ENCODE measurements at regions not wholly inside any gene's neighbourhood (a gene's known extent, or its start where the extent isn't known, plus 50 kb on each side); places are given as distances from the start of the nearest gene placed in this dataset.
"Not testable (repeated sequence)": the region's sequence is repeated elsewhere in the genome, so short reads cannot be mapped to it uniquely, and the experiment has no call there.

GRCh38 chr7:114364151-114364550 lies 50.5 kb upstream of the FOXP2 start:
- FAIRE-seq, result no peak

GRCh38 chr7:114363292-114363691 lies 51.3 kb upstream of the FOXP2 start:
- no peak for FAIRE-seq

GRCh38 chr7:114358911-114359310 lies 55.7 kb upstream of the FOXP2 start:
- no peak for FAIRE-seq

- peak; percentile 88 for FAIRE-seq
Measured at GRCh38 chr7:114356133-114356532, 58.5 kb upstream of the FOXP2 start.

GRCh38 chr7:114354306-114354705 lies 60.3 kb upstream of the FOXP2 start:
- FAIRE-seq, result no peak

DNA sequence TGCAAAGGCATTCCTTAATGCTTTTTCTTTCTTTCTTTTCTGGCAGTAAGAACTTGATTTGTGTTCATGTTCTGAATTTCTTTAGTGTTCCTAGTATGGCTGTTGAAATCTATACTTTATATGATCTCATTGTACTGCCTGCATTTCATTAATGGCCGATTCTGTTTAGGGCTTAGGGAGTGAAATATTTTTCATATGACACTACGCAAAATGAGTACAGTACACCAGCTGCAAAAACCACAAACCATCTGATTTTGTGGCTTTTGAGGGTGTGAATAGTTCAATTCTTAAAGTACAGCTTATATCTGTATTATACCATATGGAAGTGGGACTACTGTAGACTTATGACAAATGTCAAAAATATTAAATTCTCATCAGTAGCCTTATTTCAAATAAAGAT lies 69.1 kb upstream of the FOXP2 start:
- no peak for FAIRE-seq

DNA sequence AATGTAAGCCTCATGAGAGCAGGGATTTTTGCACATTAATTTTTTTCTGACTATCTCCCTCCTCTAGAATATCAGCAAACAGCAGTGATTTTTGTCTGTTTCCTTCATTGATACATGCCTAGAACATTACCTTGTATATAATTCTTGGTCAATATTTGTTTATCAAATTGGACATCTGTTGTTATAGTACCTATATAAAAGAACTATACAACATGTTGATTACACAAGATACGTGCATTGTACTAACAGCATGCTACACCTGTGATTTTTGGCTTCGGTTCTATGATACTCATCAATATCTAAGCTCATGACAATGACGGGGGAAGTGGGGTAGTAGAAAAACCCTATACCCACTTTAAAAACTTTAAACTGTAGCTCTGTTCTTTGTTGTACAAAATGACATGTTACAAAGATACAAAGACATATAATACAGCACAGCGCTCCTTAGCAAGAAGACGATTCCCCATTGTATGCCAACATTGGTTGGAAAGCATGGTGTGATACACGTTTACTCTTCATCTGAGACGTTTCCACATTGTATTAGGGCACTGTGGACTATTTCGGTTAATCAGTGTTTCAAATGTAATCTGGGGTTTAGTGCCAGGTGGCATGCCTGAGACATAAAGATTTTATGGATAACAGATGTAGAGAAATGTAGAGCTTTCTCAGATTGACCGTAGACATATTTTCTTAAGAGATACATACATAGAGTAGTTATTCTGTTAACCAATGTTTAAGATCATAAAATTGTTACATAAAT lies 70.5 kb upstream of the FOXP2 start:
- FAIRE-seq, result no peak

DNA sequence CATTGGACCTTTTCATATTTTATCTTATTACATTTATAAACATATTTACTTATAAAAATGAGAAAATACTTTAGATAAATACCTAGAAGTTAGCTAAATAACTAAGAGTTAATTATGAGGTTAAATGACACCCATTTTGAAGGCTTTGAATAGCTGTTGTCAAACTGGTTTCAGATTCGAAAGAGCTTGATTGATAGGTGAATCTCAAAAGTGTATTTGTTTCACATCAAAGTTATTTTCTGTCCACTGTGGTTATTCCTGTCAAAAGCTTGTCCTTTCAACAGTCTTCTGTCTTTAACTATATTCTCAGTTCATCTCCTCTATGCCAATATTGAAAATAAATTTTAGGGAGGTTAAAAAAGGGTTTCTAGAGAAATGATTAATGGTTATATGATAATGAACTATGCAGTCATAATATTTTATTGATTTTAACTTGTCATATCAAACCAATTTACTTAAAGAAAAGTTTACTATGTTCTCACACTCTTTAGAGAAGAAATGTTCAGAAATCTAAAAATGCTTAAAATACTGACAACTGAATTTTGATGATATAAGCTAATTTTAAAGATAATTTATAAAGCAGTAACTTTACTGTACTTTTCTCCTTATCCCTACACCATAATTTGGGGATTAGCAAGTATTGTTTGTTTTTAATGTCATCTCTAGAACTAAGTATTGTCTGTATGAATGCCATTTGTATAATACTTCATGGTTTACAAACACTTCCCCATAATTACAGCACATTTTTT lies 72.0 kb upstream of the FOXP2 start:
- peak; percentile 21 for FAIRE-seq

DNA sequence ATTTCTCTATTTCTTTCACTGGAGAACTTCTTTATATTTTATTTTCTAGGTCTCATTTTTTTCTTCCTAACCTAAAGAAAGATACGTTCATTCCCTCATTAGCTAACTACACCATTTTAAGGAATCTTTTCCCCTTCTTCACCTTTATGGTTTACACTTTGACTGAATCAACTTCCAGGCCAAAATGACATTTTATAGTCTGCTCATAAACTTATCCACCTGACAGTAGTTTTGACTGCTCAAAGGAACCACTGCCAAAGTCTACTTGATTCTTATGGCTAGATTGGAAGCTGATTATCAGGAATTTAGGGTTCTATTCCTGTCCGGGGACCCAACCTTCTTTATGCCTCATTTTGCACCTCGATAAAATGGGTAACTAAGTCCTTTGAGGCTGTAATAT lies 73.0 kb upstream of the FOXP2 start:
- FAIRE-seq, result no peak

DNA sequence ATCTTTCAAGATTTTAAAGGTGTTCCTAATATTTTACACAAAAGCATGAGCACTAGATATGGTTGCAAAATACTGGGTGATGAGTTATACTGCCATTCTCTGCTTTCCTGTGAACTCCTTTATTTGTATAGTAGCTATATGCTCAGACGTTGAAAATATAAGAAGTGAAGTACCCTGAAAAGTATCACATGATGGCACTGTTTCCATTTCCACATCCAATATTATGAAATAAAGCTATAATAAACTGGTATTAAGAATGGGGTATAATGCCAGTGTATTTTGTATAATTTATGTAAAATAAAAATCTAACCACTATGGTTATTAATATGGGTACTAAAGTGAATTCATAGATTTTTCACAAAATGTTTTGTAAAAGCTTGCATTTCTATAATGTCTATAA lies 79.6 kb upstream of the FOXP2 start:
- FAIRE-seq, result peak; percentile 38

DNA sequence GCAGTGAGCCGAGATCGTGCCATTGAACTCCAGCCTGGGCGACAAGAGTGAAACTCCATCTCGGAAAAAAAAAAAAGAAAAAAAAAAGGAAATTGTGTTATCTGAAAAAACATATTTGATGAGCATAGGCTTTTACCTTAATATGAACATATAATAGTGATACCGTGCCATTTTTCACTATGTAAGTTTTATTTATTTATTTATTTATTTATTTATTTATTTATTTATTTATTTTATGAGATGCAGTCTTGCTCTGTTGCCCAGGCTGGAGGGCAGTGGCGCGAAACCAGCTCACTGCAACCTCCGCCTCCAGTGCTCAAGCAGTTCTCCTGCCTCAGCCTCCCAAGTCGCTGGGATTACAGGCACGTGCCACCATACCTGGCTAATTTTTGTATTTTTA lies 85.2 kb upstream of the FOXP2 start:
- not testable (repeated sequence) for FAIRE-seq

DNA sequence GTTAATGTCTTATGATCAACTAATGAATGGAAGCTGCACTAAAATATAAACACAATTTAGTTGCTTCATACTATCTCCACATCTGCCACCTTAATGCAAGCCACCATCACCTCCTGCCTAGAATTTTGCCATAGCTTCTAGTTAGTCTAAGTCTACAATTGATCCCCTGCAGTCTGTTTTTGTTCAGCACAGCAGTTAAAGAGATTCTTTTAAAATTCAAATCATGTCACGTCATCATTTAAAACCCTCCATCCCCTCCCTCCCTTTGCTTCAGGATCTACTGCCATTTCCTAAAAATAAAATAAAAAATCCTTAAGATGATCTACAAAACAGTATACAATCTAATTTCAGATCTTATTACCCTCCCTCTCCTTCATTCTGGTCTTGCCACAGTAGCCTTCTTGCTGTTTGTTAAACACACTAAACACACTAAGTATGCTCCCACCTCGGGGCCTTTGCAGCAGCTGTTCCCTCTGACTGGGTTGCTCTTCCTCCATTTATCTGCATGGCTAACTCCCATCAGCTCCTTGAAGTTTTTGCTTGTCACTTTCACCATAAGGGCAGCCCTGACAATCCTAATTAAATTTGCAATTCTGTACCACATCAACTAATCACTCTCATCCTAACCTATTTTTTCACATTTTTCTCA lies 97.0 kb upstream of the FOXP2 start:
- FAIRE-seq, result no peak

- FAIRE-seq, result no peak
Measured at GRCh38 chr7:114312649-114313048, 102.0 kb upstream of the FOXP2 start.

GRCh38 chr7:114310345-114311110 lies 104.1 kb upstream of the FOXP2 start:
- peak; percentile 71 for FAIRE-seq

DNA sequence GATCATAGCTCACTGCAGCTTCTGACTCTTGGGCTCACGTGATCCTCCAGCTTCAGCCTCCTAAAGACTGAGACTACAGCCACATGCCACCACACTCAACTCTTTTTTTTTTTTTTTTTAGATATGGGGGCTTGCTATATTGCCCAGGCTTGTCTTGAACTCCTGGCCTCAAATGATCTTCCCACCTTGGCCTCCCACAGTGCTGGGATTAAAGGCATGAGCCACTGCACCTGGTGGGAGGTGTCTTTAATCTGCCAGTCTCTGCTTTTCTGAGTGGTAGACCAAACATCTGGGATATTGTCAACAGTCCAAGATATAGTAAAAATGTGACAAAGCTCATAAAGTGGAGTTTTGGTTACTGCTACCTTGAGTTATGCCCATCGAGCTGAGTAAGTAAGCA lies 104.9 kb upstream of the FOXP2 start:
- no peak for FAIRE-seq

GRCh38 chr7:114303301-114303700 lies 111.3 kb upstream of the FOXP2 start:
- FAIRE-seq, result peak; percentile 62

- FAIRE-seq, result no peak
Measured at GRCh38 chr7:114302858-114303257, 111.8 kb upstream of the FOXP2 start.

GRCh38 chr7:114298011-114298410 lies 116.6 kb upstream of the FOXP2 start:
- no peak for FAIRE-seq

DNA sequence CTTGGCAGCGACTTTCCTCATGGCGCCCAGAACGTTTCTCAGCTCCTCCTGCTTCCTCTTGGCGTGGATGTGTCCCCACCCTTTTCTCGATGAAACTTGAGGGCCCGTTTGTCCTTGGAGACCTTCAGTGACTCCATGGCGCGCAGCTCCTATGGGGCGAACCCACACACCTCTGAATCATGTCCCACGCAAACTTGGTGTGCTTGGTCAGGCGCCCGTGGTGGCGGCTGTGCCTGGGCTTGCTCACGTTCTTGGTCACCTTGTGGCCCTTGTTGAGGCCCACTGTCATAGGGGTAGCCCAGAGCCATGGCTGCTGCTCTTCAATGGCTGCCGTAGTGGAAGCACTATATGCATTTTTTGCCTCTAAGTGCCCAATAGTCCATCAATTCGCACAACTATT lies 117.5 kb upstream of the FOXP2 start:
- no peak for FAIRE-seq

- FAIRE-seq, result no peak
Measured at GRCh38 chr7:114295522-114295921, 119.1 kb upstream of the FOXP2 start.

GRCh38 chr7:114294036-114294435 lies 120.6 kb upstream of the FOXP2 start:
- FAIRE-seq, result no peak

DNA sequence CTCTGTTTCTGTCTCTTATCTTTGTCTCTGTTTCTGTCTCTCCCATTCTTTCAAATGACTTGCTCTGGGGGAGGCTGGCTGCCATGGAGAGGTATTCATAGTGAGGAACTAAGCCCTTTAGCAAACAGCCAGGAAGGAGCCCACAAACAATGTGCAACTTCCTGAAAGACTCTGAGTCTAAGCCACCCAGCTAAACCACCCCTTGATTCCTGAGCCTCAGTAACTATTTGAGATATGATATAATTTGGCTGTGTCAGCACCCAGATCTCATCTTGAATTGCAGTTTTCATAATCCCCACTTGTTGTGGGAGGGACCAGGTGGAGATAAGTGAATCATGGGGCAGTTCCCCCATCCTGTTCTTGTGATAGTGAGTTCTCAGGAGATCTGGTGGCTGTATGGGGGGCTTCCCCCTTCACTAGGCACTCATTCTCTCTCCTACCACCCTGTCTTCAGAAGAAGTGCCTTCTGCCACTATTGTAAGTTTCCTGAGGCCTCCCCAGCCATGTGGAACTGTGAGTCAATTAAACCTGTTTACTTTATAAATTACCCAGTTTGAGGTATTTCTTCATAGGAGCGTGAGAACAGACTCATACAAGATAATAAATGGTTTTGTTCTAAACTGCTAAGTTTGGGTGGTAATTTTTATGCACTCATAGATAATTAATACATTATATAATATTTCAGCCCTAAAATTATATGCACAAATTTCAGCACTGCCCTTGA lies 121.2 kb upstream of the FOXP2 start:
- FAIRE-seq, result no peak

- FAIRE-seq, result no peak
Measured at GRCh38 chr7:114279901-114280300, 134.7 kb upstream of the FOXP2 start.

All from islet of Langerhans (tissue), 1 donor.